ENCODE measurements at regions not wholly inside any gene's neighbourhood (a gene's known extent, or its start where the extent isn't known, plus 50 kb on each side); places are given as distances from the start of the nearest gene placed in this dataset.

GRCh38 chr1:29451368-29451892, 215.1 kb downstream of the PTPRU start:
- in situ Hi-C loops (cut with HindIII; ENCODE audit: low pct_unique_long_range_greater_than_20kb, low sequenced_read_pairs) = no loop called here
- no peak for DNase-seq (ENCODE audit: low read depth)

GRCh38 chr1:29450591-29450990, 214.3 kb downstream of the PTPRU start:
- in situ Hi-C loops (cut with HindIII; ENCODE audit: low pct_unique_long_range_greater_than_20kb, low sequenced_read_pairs) = no loop called here
- no peak for DNase-seq (ENCODE audit: low read depth)

- no peak for DNase-seq (ENCODE audit: low read depth)
- in situ Hi-C loops (cut with HindIII; ENCODE audit: low pct_unique_long_range_greater_than_20kb, low sequenced_read_pairs) = no loop called here
Observed at GRCh38 chr1:29448456-29449235, 212.3 kb downstream of the PTPRU start.

DNA sequence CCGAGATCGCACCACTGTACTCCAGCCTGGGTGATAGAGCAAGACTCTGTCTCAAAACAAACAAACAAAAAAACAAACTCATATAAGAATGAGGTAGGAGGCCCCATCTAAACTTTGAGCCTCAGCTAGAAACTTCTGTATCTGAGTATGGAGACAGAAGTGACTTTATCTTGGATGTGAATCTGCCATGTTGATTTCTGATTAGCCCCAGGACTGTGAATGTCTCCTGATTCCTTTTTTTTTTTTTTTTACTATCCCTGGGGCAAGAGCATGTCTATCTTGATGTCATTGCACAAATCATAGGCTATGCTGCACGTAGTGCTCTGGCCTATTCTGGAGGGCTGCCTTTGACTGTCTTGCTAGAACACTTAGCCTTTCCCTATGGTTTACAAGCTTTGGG, 211.0 kb downstream of the PTPRU start:
- DNase-seq (ENCODE audit: low read depth) = no peak
- in situ Hi-C loops (cut with HindIII; ENCODE audit: low pct_unique_long_range_greater_than_20kb, low sequenced_read_pairs) = no loop called here

GRCh38 chr1:29444782-29445729, 208.7 kb downstream of the PTPRU start:
- DNase-seq (ENCODE audit: low read depth) = no peak
- in situ Hi-C loops (cut with HindIII; ENCODE audit: low pct_unique_long_range_greater_than_20kb, low sequenced_read_pairs) = no loop called here

GRCh38 chr1:29444081-29444715, 207.9 kb downstream of the PTPRU start:
- DNase-seq (ENCODE audit: low read depth) = no peak
- in situ Hi-C loops (cut with HindIII; ENCODE audit: low pct_unique_long_range_greater_than_20kb, low sequenced_read_pairs) = no loop called here

DNA sequence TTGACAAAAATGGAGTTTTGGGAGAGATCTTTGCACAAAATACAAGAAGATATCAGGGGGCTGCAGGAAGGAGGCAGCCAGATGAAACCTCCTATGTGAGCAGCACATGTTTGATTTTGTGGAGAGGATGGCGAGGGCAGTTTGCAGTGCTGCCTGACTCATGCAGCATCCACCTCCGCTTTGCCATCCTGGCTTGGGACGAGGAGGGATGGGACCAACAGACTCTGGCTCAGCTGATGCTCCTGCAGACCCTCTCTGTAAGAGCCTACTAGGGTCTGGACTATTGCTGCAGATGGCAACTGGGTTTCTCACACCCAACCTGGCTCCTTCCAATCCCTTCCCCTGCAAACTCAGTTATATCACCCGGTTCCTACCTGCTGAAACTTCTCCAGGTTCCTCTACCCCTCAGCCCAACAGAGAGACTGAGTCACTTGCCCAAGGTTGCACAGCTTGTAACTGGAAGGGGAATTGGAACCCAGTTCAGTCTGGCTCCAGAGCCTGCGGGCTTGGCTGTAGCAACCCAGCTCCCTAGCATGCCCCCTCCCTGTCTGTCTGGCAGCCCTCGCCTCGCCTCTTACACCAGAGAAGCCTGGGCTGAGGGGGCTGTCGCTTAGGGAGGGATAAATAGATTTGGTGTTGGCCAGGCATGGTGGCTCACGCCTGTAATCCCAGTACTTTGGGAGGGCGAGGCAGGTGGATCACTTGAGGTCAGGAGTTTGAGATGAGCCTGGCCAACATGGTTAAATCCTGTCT, 205.8 kb downstream of the PTPRU start:
- DNase-seq (ENCODE audit: low read depth) = no peak
- in situ Hi-C loops (cut with HindIII; ENCODE audit: low pct_unique_long_range_greater_than_20kb, low sequenced_read_pairs) = no loop called here

DNA sequence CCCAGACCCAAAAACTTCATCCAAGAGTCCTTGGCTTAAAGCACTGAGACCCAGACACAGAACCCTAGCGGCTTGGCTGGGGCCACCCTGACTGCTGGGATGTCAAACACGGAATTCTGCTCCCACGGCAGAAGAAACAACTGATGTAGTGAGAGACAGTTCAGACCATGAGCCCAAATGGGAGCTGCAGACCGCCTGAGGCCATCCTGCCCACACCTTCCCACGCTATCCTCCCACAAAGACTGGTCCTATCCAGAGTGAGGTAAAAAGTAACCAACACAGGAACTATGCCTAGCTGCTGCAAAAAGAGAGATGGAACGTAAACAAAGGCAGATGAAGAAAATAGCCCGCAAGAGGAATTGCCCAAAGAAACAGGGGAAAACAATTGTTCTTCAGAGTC, 203.3 kb downstream of the PTPRU start:
- in situ Hi-C loops (cut with HindIII; ENCODE audit: low pct_unique_long_range_greater_than_20kb, low sequenced_read_pairs) = no loop called here

DNA sequence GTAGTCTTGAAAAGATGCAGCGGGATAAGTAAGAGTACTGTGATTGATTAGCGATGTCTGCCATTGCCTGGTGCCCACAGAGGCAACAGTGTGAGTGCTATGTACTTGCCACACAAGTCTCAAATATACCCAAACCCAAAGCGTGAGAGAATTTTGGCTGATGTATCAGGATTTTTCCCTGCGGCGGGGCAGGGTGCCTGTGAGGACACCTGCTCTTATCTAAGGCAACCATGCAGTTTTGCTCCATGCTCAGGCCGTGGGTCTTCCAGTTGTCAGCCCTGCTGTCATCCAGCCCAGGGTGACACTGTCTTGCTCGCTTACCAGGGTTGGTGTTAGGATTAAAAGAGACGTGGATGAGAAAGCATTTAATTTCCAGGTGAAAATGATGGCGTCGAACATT, 202.7 kb downstream of the PTPRU start:
- in situ Hi-C loops (cut with HindIII; ENCODE audit: low pct_unique_long_range_greater_than_20kb, low sequenced_read_pairs) = no loop called here
- no peak for DNase-seq (ENCODE audit: low read depth)

More for the DNA sequence above, 203.3 kb downstream of the PTPRU start:
- no peak for DNase-seq (ENCODE audit: low read depth)

DNA sequence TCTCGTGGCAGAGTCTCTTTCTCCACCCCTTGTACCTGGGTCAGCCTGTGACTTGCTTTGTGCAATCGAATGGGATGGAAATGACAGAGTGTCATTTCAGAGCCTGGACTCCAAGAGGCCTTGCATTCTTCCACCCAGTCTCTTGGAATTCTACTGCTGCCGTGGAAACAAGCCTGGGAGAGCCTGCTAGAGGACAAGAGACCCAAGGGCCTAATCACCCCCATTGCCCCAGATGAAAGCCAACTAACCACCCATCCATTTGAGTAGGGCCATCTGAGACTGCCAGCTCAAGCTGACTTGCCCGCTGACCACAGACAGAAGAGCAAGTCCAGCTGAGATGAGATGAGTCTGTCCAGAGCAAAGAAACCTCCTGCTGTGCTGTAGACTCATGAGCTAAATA, 201.6 kb downstream of the PTPRU start:
- no peak for DNase-seq (ENCODE audit: low read depth)
- in situ Hi-C loops (cut with HindIII; ENCODE audit: low pct_unique_long_range_greater_than_20kb, low sequenced_read_pairs) = no loop called here

DNA sequence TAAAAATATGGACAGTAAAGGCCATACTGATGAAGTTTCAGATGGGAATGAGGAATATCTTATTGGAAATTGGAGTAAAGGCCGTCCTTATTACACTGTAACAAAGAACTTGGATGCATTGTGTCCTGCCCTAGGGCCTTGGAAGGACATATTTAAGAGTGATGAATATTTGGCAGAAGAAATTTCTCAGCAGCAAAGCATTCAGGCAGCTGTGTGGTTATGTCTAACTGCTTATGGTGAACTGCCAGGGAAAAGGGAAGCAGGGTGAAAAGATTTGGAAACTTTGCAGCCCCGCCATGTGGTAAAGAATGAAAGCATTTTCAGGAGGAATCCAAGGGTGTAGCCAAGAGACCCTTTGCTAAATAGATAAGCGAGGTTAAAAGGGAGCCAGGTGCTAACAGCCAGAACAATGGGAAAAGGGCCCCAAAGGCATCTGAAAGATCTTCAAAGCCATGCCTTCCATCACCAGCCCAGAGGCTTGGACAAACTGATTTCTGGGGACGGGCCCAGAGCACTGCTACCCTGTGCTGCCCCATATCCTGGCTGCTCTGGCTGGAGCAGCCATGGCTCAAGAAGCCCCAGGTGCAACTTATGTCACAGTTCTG, 200.0 kb downstream of the PTPRU start:
- no peak for DNase-seq (ENCODE audit: low read depth)
- in situ Hi-C loops (cut with HindIII; ENCODE audit: low pct_unique_long_range_greater_than_20kb, low sequenced_read_pairs) = no loop called here

- in situ Hi-C loops (cut with HindIII; ENCODE audit: low pct_unique_long_range_greater_than_20kb, low sequenced_read_pairs) = no loop called here
Observed at GRCh38 chr1:29433830-29434229, 197.5 kb downstream of the PTPRU start.

GRCh38 chr1:29431138-29431537, 194.8 kb downstream of the PTPRU start:
- DNase-seq (ENCODE audit: low read depth) = no peak
- in situ Hi-C loops (cut with HindIII; ENCODE audit: low pct_unique_long_range_greater_than_20kb, low sequenced_read_pairs) = no loop called here

More at GRCh38 chr1:29433830-29434229, 197.5 kb downstream of the PTPRU start:
- DNase-seq (ENCODE audit: low read depth) = no peak

DNA sequence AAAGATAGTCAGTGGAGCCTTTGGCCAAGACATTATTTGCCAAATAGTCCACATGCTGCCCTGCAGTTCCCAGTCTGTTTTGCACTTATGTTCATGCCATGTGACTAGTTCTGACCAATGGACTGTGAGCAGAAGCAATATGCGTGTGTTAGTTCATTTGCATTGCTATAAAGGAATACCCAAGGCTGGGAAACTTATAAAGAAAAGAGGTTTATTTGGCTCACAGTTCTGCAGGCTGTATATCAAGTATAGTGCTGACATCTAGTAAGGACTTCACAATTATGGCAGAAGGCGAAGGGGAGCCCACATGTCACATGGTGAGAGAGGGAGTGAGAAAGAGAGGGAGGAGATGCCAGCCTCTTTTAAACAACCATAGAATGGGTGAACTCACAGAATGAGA, 193.3 kb downstream of the PTPRU start:
- in situ Hi-C loops (cut with HindIII; ENCODE audit: low pct_unique_long_range_greater_than_20kb, low sequenced_read_pairs) = no loop called here
- DNase-seq (ENCODE audit: low read depth) = no peak

- in situ Hi-C loops (cut with HindIII; ENCODE audit: low pct_unique_long_range_greater_than_20kb, low sequenced_read_pairs) = no loop called here
- DNase-seq (ENCODE audit: low read depth) = no peak
Observed at GRCh38 chr1:29428997-29429396, 192.7 kb downstream of the PTPRU start.

GRCh38 chr1:29428280-29428615, 191.9 kb downstream of the PTPRU start:
- in situ Hi-C loops (cut with HindIII; ENCODE audit: low pct_unique_long_range_greater_than_20kb, low sequenced_read_pairs) = no loop called here
- DNase-seq (ENCODE audit: low read depth) = no peak

DNA sequence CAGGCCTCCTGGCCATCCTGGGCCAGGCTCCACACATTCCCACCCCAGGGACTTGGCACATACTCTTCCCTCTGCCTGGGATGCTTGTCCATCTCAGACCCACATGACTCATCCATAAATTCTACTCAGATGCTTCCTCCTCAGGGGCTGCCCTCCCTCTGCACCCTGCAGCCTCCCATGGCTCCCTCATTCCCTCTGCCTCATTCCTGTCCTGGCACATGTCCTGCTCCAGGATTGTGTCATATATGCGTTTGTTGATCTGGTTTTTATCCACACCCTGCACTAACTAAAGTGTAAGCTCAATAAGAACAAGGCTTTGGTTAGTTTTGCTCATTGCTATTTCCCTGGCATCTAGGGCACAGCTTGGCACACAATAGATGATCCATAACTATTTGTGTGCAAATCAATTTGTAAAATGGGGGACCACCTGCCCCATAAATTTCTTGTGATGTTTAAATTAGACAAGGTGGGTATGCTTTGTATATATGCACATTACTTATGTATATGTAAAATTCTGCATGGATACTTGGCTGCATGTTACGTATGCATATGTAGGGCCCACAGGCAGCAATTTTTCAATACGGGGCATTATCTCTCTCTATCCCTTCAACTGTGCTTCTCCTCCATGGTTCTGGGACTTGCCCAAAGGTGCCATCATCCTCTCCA, 191.4 kb downstream of the PTPRU start:
- DNase-seq (ENCODE audit: low read depth) = no peak
- in situ Hi-C loops (cut with HindIII; ENCODE audit: low pct_unique_long_range_greater_than_20kb, low sequenced_read_pairs) = no loop called here
